ENCODE measurements at regions not wholly inside any gene's neighbourhood (a gene's known extent, or its start where the extent isn't known, plus 50 kb on each side); places are given as distances from the start of the nearest gene placed in this dataset.

DNA sequence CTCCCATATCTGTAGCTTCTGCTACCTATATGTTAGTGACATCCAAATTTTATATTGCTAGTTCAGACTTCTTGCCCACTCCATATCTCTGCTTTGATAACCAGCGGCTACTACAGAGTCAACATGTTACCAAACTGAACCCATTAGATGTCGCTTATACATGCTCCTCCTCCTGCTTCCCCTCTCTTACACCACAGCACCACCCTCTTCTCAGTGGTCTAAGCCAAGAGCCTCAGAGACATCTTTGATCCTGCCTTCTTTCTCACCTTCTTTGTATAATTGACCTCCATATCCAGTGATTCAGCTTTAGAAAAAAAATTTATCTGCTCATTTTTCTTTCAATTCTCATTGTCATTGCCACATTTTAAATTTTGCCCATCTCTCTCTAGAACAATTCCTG lies 408.2 kb upstream of the TLE4 start:
- TF ChIP-seq CTCF (IDR thresholded peaks at IDR 0.05; ENCODE audit: low read depth, low read length) = no peak
- no peak for TF ChIP-seq EZH2phosphoT487 (IDR thresholded peaks at IDR 0.05; ENCODE audit: low read depth)
